ENCODE measurements at regions not wholly inside any gene's neighbourhood (a gene's known extent, or its start where the extent isn't known, plus 50 kb on each side); places are given as distances from the start of the nearest gene placed in this dataset.

DNA sequence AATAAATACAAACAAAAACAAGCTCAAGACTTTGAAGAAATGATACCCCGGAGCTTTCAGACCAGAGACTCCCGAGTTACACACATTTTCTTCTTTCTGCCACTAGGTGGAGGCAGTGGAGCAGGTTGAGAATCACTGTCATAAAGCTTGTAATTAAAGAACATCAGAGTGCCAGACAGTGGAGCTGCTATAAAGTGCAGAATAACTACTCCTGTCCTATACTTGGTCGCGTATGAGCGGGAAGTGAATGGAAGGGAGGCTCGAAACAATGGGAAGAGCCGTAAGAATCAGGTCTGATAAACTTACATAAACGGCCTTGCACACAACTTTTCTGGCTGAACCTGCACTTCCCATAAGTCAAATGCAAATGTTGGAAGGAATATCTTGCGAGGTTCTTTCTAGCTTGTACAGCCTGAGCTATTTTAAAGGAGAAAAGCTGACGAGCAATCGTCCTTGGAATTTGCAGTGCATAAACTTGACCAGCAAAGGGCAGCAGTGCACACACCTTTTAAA is 189.0 kb downstream of the RPIA start:
- peak; percentile 37 to 71 (median 57) for TF ChIP-seq CTCF (IDR thresholded peaks at IDR 0.05)
- TF ChIP-seq POLR2A (IDR thresholded peaks at IDR 0.05), result no peak
